ENCODE measurements at regions not wholly inside any gene's neighbourhood (a gene's known extent, or its start where the extent isn't known, plus 50 kb on each side); places are given as distances from the start of the nearest gene placed in this dataset.

GRCh38 chr13:90997951-90998350 lies 349.5 kb upstream of the MIR17HG start:
- no peak for TF ChIP-seq GATA2 (IDR thresholded peaks at IDR 0.05; ENCODE audit: low read depth, low read length)
- no peak for TF ChIP-seq GATA3 (IDR thresholded peaks at IDR 0.05; ENCODE audit: low read depth, low read length)

Measured in SH-SY5Y (cell line).